NCI-H748 (cell line): ENCODE measurements at regions not wholly inside any gene's neighbourhood (a gene's known extent, or its start where the extent isn't known, plus 50 kb on each side); places are given as distances from the start of the nearest gene placed in this dataset.
"Not testable (repeated sequence)": the region's sequence is repeated elsewhere in the genome, so short reads cannot be mapped to it uniquely, and the experiment has no call there.

Experiments used
- DNase-seq: peaks from one replicate; lab custom pipeline; 2025; ENCODE audit not compliant: unreplicated experiment; lab: John Stamatoyannopoulos, UW

- no peak for DNase-seq
Measured at GRCh38 chr1:189117072-189117770, 1360.4 kb downstream of the BRINP3 start.

GRCh38 chr1:189121941-189122340 lies 1355.7 kb downstream of the BRINP3 start:
- no peak for DNase-seq

GRCh38 chr1:189125694-189126093 lies 1352.0 kb downstream of the BRINP3 start:
- DNase-seq = no peak

- no peak for DNase-seq
Measured at GRCh38 chr1:189131576-189131975, 1346.1 kb downstream of the BRINP3 start.

GRCh38 chr1:189139748-189140147 lies 1337.9 kb downstream of the BRINP3 start:
- not testable (repeated sequence) for DNase-seq

GRCh38 chr1:189141056-189141455 lies 1336.6 kb downstream of the BRINP3 start:
- no peak for DNase-seq

GRCh38 chr1:189149547-189150375 lies 1327.9 kb downstream of the BRINP3 start:
- no peak for DNase-seq

GRCh38 chr1:189150624-189151023 lies 1327.0 kb downstream of the BRINP3 start:
- DNase-seq = no peak

- no peak for DNase-seq
Measured at GRCh38 chr1:189151361-189151760, 1326.3 kb downstream of the BRINP3 start.

- DNase-seq = no peak
Measured at GRCh38 chr1:189152685-189153084, 1325.0 kb downstream of the BRINP3 start.

- no peak for DNase-seq
Measured at GRCh38 chr1:189158155-189158554, 1319.5 kb downstream of the BRINP3 start.

- DNase-seq = no peak
Measured at GRCh38 chr1:189175889-189176288, 1301.8 kb downstream of the BRINP3 start.

GRCh38 chr1:189180057-189180456 lies 1297.6 kb downstream of the BRINP3 start:
- DNase-seq = no peak

GRCh38 chr1:189185097-189185496 lies 1292.6 kb downstream of the BRINP3 start:
- DNase-seq = no peak

- no peak for DNase-seq
Measured at GRCh38 chr1:189192741-189193520, 1284.7 kb downstream of the BRINP3 start.

GRCh38 chr1:189205863-189206262 lies 1271.8 kb downstream of the BRINP3 start:
- DNase-seq = no peak

GRCh38 chr1:189206617-189207016 lies 1271.0 kb downstream of the BRINP3 start:
- DNase-seq = no peak

- no peak for DNase-seq
Measured at GRCh38 chr1:189211742-189212141, 1265.9 kb downstream of the BRINP3 start.

- DNase-seq = no peak
Measured at GRCh38 chr1:189212606-189213005, 1265.1 kb downstream of the BRINP3 start.

- DNase-seq = no peak
Measured at GRCh38 chr1:189216886-189217285, 1260.8 kb downstream of the BRINP3 start.

- peak; percentile 26 for DNase-seq
Measured at GRCh38 chr1:189217646-189218045, 1260.0 kb downstream of the BRINP3 start.

- DNase-seq = no peak
Measured at GRCh38 chr1:189220750-189221149, 1256.9 kb downstream of the BRINP3 start.
